Ovary (tissue), 3 donors: ENCODE measurements at regions not wholly inside any gene's neighbourhood (a gene's known extent, or its start where the extent isn't known, plus 50 kb on each side); places are given as distances from the start of the nearest gene placed in this dataset.
"Not testable (repeated sequence)": the region's sequence is repeated elsewhere in the genome, so short reads cannot be mapped to it uniquely, and the experiment has no call there.

Source experiments
- EP300 ChIP-seq: sonication (generic); formaldehyde crosslinking; IDR thresholded peaks from one replicate; pipeline ENCODE4 v1.6.1; 2017; ENCODE audit warnings: antibody characterized with exemption
- POLR2A ChIP-seq: fragments of 450-650 bp; IDR thresholded peaks from one replicate; pipeline ENCODE4 v1.6.1; 2017; ENCODE audit warnings: antibody characterized with exemption, mild to moderate bottlenecking, moderate library complexity
- TF ChIP-seq, protein P1 (sequence below), 3 donors: fragments of 450-650 bp in 2 of 3; fragments of 200-600 bp in 1 of 3; IDR thresholded peaks; one replicate each; pipeline versions ENCODE4 v1.5.1 to v1.8.0; 2016 to 2022; ENCODE audit warnings: antibody characterized with exemption in 3 of 3, mild to moderate bottlenecking in 1 of 3
- donor health status: DM: no; HTN: no; CAD: no.

DNA sequence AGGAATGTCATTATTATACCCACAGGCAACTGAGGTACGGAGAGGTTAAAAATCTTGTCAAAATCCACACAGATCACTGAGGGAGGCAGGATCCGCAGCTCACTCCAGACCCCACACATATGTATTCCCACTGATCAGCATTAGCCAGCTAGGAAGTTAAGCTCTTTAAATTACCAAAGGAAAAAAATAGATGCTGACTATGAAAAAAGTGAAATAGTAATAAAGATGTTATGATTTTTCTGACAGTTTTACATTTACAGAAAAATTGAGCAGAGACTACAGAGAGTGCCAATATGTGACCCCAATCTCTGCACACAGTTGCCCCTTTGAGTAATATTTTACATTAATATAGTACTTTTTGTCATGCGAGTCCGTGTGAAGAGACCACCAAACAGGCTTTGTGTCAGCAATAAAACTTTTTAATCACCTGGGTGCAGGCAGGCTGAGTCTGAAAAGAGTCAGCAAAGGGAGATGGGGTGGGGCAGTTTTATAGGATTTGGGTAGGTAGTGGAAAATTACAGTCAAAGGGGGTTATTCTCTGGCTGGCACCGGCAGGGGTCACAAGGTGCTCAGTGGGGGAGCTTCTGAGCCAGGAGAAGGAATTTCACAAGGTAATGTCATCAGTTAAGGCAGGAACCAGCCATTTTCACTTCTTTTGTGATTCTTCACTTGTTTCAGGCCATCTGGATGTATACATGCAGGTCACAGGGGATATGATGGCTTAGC is 61.9 kb upstream of the NAA35 start:
- TF ChIP-seq POLR2A, EP300: not testable (repeated sequence)
- TF ChIP-seq, protein P1, sequence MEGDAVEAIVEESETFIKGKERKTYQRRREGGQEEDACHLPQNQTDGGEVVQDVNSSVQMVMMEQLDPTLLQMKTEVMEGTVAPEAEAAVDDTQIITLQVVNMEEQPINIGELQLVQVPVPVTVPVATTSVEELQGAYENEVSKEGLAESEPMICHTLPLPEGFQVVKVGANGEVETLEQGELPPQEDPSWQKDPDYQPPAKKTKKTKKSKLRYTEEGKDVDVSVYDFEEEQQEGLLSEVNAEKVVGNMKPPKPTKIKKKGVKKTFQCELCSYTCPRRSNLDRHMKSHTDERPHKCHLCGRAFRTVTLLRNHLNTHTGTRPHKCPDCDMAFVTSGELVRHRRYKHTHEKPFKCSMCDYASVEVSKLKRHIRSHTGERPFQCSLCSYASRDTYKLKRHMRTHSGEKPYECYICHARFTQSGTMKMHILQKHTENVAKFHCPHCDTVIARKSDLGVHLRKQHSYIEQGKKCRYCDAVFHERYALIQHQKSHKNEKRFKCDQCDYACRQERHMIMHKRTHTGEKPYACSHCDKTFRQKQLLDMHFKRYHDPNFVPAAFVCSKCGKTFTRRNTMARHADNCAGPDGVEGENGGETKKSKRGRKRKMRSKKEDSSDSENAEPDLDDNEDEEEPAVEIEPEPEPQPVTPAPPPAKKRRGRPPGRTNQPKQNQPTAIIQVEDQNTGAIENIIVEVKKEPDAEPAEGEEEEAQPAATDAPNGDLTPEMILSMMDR (IDR thresholded peaks at IDR 0.05), result not testable (repeated sequence)
